ENCODE measurements at regions not wholly inside any gene's neighbourhood (a gene's known extent, or its start where the extent isn't known, plus 50 kb on each side); places are given as distances from the start of the nearest gene placed in this dataset.

DNA sequence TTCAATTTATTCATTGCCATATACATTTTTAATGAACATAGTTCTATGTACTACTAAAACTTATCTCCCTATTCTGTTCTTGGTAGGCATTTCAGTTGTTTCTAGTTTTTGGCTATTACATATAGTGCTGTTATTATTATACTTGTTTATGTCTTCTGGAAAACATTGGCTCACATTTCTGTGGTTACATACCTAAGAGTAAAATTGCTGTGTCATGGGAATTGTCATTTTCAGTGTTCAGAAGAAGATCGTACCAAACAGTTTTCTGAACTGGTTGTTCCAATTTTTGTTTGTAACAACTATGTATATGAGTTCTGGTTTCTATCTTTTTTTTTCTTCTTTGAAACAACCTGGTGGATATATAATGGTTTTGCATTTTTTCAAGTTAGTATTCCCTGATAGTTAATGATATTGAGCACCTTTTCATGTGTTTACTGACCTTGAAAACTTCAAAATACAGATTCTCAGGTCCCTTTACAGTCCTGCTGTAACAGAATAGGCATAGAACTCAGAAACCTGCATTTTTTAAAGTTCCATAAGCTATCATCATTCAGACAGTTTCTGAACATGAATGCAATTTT is 230.7 kb downstream of the JRKL start:
- no peak for ATAC-seq
- RAD21 ChIA-PET (ENCODE audit: unreplicated experiment), result no interaction called here
- BruUV-seq (replicated peaks), result no TSS peak

More for the DNA sequence above, 230.7 kb downstream of the JRKL start:
- WGBS (ENCODE audit: insufficient coverage, insufficient replicate concordance, low lambda C conversion rate, missing lambda C conversion rate), result 4% methylated on average over 1 of the region's 1 CpG
- H3K4me3 ChIP-seq, result no peak overlapping the region
- intact Hi-C loops (cut with micrococcal nuclease; ENCODE audit: unreplicated experiment) (no loop called here), in situ Hi-C loops (cut with MboI) (no loop called here)
- ChIA-PET SMC1A (ENCODE audit: uncharacterized antibody, unreplicated experiment) (no interaction called here), CTCF (no interaction called here), POLR2A (no interaction called here)
- DNase-seq (ENCODE audit: low read depth, low spot score) (no peak), FAIRE-seq (no peak)
- H3K9ac ChIP-seq (ENCODE audit: control insufficient read depth, insufficient read depth, low read length), result no peak overlapping the region
- no peaks in the 10 kb centered on the region for H4K20me1 ChIP-seq (ENCODE audit: control insufficient read depth, insufficient read depth)
- H3K27ac ChIP-seq (ENCODE audit: control insufficient read depth, insufficient read depth), result no peak overlapping the region
- H3K4me2 ChIP-seq (ENCODE audit: control insufficient read depth, insufficient read depth), result no peak overlapping the region
- no peak for TF ChIP-seq SREBF2 (IDR thresholded peaks at IDR 0.05; ENCODE audit: low read length)
- no peak for TF ChIP-seq HCFC1 (IDR thresholded peaks at IDR 0.05; ENCODE audit: low read length)
- TF ChIP-seq HDAC6 (IDR thresholded peaks at IDR 0.05; ENCODE audit: unreplicated experiment), result no peak
- TF ChIP-seq, protein P1, sequence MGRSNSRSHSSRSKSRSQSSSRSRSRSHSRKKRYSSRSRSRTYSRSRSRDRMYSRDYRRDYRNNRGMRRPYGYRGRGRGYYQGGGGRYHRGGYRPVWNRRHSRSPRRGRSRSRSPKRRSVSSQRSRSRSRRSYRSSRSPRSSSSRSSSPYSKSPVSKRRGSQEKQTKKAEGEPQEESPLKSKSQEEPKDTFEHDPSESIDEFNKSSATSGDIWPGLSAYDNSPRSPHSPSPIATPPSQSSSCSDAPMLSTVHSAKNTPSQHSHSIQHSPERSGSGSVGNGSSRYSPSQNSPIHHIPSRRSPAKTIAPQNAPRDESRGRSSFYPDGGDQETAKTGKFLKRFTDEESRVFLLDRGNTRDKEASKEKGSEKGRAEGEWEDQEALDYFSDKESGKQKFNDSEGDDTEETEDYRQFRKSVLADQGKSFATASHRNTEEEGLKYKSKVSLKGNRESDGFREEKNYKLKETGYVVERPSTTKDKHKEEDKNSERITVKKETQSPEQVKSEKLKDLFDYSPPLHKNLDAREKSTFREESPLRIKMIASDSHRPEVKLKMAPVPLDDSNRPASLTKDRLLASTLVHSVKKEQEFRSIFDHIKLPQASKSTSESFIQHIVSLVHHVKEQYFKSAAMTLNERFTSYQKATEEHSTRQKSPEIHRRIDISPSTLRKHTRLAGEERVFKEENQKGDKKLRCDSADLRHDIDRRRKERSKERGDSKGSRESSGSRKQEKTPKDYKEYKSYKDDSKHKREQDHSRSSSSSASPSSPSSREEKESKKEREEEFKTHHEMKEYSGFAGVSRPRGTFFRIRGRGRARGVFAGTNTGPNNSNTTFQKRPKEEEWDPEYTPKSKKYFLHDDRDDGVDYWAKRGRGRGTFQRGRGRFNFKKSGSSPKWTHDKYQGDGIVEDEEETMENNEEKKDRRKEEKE (IDR thresholded peaks at IDR 0.05), result no peak
- TF ChIP-seq EGR1 (IDR thresholded peaks at IDR 0.05; ENCODE audit: borderline replicate concordance in 1 of 2, low read depth in 2 of 2, low read length in 2 of 2), result no peak
- no peak for TF ChIP-seq HDGF (IDR thresholded peaks at IDR 0.05)
- TF ChIP-seq, protein P2, sequence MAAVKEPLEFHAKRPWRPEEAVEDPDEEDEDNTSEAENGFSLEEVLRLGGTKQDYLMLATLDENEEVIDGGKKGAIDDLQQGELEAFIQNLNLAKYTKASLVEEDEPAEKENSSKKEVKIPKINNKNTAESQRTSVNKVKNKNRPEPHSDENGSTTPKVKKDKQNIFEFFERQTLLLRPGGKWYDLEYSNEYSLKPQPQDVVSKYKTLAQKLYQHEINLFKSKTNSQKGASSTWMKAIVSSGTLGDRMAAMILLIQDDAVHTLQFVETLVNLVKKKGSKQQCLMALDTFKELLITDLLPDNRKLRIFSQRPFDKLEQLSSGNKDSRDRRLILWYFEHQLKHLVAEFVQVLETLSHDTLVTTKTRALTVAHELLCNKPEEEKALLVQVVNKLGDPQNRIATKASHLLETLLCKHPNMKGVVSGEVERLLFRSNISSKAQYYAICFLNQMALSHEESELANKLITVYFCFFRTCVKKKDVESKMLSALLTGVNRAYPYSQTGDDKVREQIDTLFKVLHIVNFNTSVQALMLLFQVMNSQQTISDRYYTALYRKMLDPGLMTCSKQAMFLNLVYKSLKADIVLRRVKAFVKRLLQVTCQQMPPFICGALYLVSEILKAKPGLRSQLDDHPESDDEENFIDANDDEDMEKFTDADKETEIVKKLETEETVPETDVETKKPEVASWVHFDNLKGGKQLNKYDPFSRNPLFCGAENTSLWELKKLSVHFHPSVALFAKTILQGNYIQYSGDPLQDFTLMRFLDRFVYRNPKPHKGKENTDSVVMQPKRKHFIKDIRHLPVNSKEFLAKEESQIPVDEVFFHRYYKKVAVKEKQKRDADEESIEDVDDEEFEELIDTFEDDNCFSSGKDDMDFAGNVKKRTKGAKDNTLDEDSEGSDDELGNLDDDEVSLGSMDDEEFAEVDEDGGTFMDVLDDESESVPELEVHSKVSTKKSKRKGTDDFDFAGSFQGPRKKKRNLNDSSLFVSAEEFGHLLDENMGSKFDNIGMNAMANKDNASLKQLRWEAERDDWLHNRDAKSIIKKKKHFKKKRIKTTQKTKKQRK (IDR thresholded peaks at IDR 0.05; ENCODE audit: low read depth, low read length), result no peak
- TF ChIP-seq POLR2AphosphoS5 (IDR thresholded peaks at IDR 0.05; ENCODE audit: low read length), result no peak
- no peak for TF ChIP-seq TBL1XR1 (IDR thresholded peaks at IDR 0.05; ENCODE audit: low read depth, low read length)
- no peak for TF ChIP-seq SPI1 (IDR thresholded peaks at IDR 0.05; ENCODE audit: borderline replicate concordance, insufficient read depth, low read depth, low read length)
- no peak for TF ChIP-seq HDAC2 (IDR thresholded peaks at IDR 0.05)
- no peak for TF ChIP-seq ETV6 (conservative IDR thresholded peaks at IDR 0.05 in 1 of 2, IDR thresholded peaks at IDR 0.05 in 1 of 2; ENCODE audit: borderline replicate concordance in 1 of 2, low read depth in 1 of 2)
- TF ChIP-seq ZZZ3 (IDR thresholded peaks at IDR 0.05; ENCODE audit: control insufficient read depth, insufficient read length, low read depth), result no peak
- TF ChIP-seq, protein P3, sequence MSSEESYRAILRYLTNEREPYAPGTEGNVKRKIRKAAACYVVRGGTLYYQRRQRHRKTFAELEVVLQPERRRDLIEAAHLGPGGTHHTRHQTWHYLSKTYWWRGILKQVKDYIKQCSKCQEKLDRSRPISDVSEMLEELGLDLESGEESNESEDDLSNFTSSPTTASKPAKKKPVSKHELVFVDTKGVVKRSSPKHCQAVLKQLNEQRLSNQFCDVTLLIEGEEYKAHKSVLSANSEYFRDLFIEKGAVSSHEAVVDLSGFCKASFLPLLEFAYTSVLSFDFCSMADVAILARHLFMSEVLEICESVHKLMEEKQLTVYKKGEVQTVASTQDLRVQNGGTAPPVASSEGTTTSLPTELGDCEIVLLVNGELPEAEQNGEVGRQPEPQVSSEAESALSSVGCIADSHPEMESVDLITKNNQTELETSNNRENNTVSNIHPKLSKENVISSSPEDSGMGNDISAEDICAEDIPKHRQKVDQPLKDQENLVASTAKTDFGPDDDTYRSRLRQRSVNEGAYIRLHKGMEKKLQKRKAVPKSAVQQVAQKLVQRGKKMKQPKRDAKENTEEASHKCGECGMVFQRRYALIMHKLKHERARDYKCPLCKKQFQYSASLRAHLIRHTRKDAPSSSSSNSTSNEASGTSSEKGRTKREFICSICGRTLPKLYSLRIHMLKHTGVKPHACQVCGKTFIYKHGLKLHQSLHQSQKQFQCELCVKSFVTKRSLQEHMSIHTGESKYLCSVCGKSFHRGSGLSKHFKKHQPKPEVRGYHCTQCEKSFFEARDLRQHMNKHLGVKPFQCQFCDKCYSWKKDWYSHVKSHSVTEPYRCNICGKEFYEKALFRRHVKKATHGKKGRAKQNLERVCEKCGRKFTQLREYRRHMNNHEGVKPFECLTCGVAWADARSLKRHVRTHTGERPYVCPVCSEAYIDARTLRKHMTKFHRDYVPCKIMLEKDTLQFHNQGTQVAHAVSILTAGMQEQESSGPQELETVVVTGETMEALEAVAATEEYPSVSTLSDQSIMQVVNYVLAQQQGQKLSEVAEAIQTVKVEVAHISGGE (CRISPR knock-in tag; IDR thresholded peaks at IDR 0.05), result no peak
- TF ChIP-seq NFYB (IDR thresholded peaks at IDR 0.05; ENCODE audit: insufficient read depth, low read depth, low read length), result no peak
- no peaks in the 10 kb centered on the region for H3K79me2 ChIP-seq (ENCODE audit: control insufficient read depth, insufficient read depth, low read length)
- no peaks in the 10 kb centered on the region for H3K27me3 ChIP-seq (replicated peaks in 1 of 2; ENCODE audit: control insufficient read depth in 2 of 2, insufficient read depth in 2 of 2, low read length in 1 of 2)
- no peaks in the 10 kb centered on the region for H3K36me3 ChIP-seq (ENCODE audit: control insufficient read depth in 2 of 2, insufficient read depth in 2 of 2, low read length in 1 of 2)
- no peaks in the 10 kb centered on the region for H3K9me3 ChIP-seq (replicated peaks; ENCODE audit: control insufficient read depth, insufficient read depth, low read length)
- H2AFZ ChIP-seq (ENCODE audit: control insufficient read depth, low read depth, low read length), result no peak overlapping the region
- no peaks in the 10 kb centered on the region for H3K4me1 ChIP-seq (ENCODE audit: control insufficient read depth, insufficient read depth, low read length)

Data from GM12878 (cell line).